NCI-H146 treated with DMSO at 0.1 percent for 48 hours (cell line): ENCODE measurements at regions not wholly inside any gene's neighbourhood (a gene's known extent, or its start where the extent isn't known, plus 50 kb on each side); places are given as distances from the start of the nearest gene placed in this dataset.
"Not testable (repeated sequence)": the region's sequence is repeated elsewhere in the genome, so short reads cannot be mapped to it uniquely, and the experiment has no call there.

Experiments
- DNase-seq: peaks from one replicate; lab custom pipeline; 2025; ENCODE audit not compliant: unreplicated experiment; lab: John Stamatoyannopoulos, UW

GRCh38 chr18:1784113-1784512 lies 787.2 kb downstream of the METTL4 start:
- no peak for DNase-seq

- DNase-seq, result not testable (repeated sequence)
Observed at GRCh38 chr18:1785980-1786379, 785.3 kb downstream of the METTL4 start.

- DNase-seq, result no peak
Observed at GRCh38 chr18:1796636-1797035, 774.7 kb downstream of the METTL4 start.

GRCh38 chr18:1797235-1797634 lies 774.1 kb downstream of the METTL4 start:
- no peak for DNase-seq

GRCh38 chr18:1805521-1805920 lies 765.8 kb downstream of the METTL4 start:
- no peak for DNase-seq

- no peak for DNase-seq
Observed at GRCh38 chr18:1806884-1807615, 764.3 kb downstream of the METTL4 start.

- no peak for DNase-seq
Observed at GRCh38 chr18:1811282-1811681, 760.0 kb downstream of the METTL4 start.

GRCh38 chr18:1825296-1825695 lies 746.0 kb downstream of the METTL4 start:
- no peak for DNase-seq

- DNase-seq, result no peak
Observed at GRCh38 chr18:1840878-1841277, 730.4 kb downstream of the METTL4 start.

GRCh38 chr18:1846640-1847039 lies 724.7 kb downstream of the METTL4 start:
- no peak for DNase-seq

- no peak for DNase-seq
Observed at GRCh38 chr18:1848716-1849115, 722.6 kb downstream of the METTL4 start.

GRCh38 chr18:1849386-1849785 lies 721.9 kb downstream of the METTL4 start:
- no peak for DNase-seq

- DNase-seq, result not testable (repeated sequence)
Observed at GRCh38 chr18:1857281-1857680, 714.0 kb downstream of the METTL4 start.

- no peak for DNase-seq
Observed at GRCh38 chr18:1861473-1861872, 709.8 kb downstream of the METTL4 start.

GRCh38 chr18:1865869-1866268 lies 705.4 kb downstream of the METTL4 start:
- no peak for DNase-seq

- no peak for DNase-seq
Observed at GRCh38 chr18:1872274-1872673, 699.0 kb downstream of the METTL4 start.

GRCh38 chr18:1875219-1875618 lies 696.1 kb downstream of the METTL4 start:
- DNase-seq, result no peak

GRCh38 chr18:1884623-1885022 lies 686.7 kb downstream of the METTL4 start:
- no peak for DNase-seq

GRCh38 chr18:1891641-1892040 lies 679.7 kb downstream of the METTL4 start:
- no peak for DNase-seq

GRCh38 chr18:1892191-1892590 lies 679.1 kb downstream of the METTL4 start:
- DNase-seq, result no peak

GRCh38 chr18:1895456-1896185 lies 675.7 kb downstream of the METTL4 start:
- DNase-seq, result no peak

- DNase-seq, result peak; percentile 13
Observed at GRCh38 chr18:1906421-1906820, 664.9 kb downstream of the METTL4 start.
